GM20000 (cell line): ENCODE measurements at regions not wholly inside any gene's neighbourhood (a gene's known extent, or its start where the extent isn't known, plus 50 kb on each side); places are given as distances from the start of the nearest gene placed in this dataset.

Experiments used
- DNase-seq: peaks from one replicate; pipeline ENCODE4 v3.0.0; 2012; ENCODE audit warnings: low spot score
- CTCF ChIP-seq: IDR thresholded peaks from 2 replicates; pipeline ENCODE4 v1.5.1; 2012; ENCODE audit warnings: mild to moderate bottlenecking, control low read depth; ENCODE audit errors: extremely low read depth, missing control alignments

- no peak for DNase-seq
- no peak for TF ChIP-seq CTCF
Measured at GRCh38 chr2:198340846-198341245, 536.5 kb downstream of the PLCL1 start.

- TF ChIP-seq CTCF = no peak
- DNase-seq = no peak
Measured at GRCh38 chr2:198339116-198339515, 534.7 kb downstream of the PLCL1 start.

- no peak for DNase-seq
Measured at GRCh38 chr2:198337368-198337767, 533.0 kb downstream of the PLCL1 start.

GRCh38 chr2:198328454-198328853 lies 524.1 kb downstream of the PLCL1 start:
- no peak for DNase-seq
- no peak for TF ChIP-seq CTCF

More at GRCh38 chr2:198337368-198337767, 533.0 kb downstream of the PLCL1 start:
- no peak for TF ChIP-seq CTCF

- DNase-seq = no peak
Measured at GRCh38 chr2:198327526-198327925, 523.1 kb downstream of the PLCL1 start.

GRCh38 chr2:198326431-198326830 lies 522.0 kb downstream of the PLCL1 start:
- DNase-seq = no peak
- no peak for TF ChIP-seq CTCF

More at GRCh38 chr2:198327526-198327925, 523.1 kb downstream of the PLCL1 start:
- no peak for TF ChIP-seq CTCF

GRCh38 chr2:198325359-198325758 lies 521.0 kb downstream of the PLCL1 start:
- no peak for DNase-seq
- no peak for TF ChIP-seq CTCF

- DNase-seq = no peak
- TF ChIP-seq CTCF = no peak
Measured at GRCh38 chr2:198324071-198324470, 519.7 kb downstream of the PLCL1 start.
